GM21526 (cell line): ENCODE measurements at regions not wholly inside any gene's neighbourhood (a gene's known extent, or its start where the extent isn't known, plus 50 kb on each side); places are given as distances from the start of the nearest gene placed in this dataset.
"Not testable (repeated sequence)": the region's sequence is repeated elsewhere in the genome, so short reads cannot be mapped to it uniquely, and the experiment has no call there.

Source experiments
- ATAC-seq: cut with Tn5 transposase; IDR thresholded peaks from one replicate; pipeline ENCODE4 v1.9.1; 2021; ENCODE audit warnings: moderate library complexity; ENCODE audit not compliant: unreplicated experiment, low FRiP score

DNA sequence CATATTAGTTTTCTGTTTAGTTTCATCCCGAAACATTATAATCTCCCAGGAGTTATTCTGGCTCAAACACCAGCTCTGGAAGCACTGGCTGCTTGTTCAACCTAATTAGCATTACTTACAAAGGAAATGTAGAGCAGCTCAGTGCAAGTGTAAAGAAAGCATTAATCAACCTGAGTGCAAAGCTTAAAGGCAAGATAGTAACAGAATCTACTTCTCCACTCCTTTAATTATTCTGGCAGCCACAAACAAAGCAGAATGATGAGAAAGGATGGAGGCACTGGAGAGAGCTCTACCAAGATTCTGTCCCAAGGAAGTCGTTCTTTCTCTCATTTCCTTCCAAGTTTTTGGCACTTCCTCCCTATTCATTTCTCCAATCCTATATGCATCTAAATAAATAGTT is 1384.0 kb downstream of the ZPLD1 start:
- ATAC-seq = no peak

GRCh38 chr3:103825586-103825985 is 1390.8 kb downstream of the ZPLD1 start:
- ATAC-seq = no peak

GRCh38 chr3:103829723-103830326 is 1395.0 kb downstream of the ZPLD1 start:
- ATAC-seq = no peak

DNA sequence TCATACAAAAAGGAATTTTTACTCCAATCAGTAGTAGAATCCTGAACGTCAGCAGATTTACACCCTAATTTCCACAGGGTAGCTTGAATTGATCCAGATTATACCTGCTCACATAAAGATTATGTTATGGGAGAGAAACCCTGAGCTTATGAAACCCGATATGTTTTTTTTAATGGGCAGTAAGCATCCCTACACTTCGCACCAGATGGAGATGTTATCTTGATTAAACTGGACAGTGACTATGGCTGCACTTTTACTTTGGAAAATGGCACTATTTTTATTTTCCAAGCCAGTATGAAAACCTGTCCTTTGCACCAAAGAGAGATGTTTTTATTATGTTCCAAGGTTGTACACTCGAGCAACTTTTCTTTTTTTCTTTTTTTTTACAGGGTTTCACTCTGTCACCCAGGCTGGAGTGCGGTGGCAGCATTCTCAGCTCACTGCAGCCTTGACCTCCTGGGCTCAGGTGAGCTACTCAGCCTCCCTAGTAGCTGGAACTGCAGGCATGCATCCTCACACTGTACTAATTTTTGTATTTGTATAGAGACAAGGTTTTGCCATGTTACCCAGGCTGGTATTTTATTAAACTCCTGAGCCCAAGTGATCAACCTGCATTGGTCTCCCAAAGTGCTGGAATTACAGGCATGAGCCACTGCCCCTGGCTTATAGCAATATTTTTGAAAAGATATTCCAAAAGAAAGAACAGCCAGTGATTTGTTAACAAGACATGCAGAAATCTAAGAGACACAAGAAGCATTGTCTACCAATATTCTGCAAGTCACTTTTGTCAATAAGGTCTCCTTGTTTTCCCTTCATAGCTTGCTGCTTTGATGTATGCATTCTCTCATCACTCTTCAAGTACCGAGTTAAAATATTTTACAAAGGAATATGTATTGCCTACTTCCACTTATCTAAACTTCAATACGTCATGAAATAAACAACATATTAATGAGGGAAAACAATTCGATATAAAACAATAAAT is 1412.6 kb downstream of the ZPLD1 start:
- no peak for ATAC-seq

GRCh38 chr3:103851793-103852192 is 1417.0 kb downstream of the ZPLD1 start:
- ATAC-seq = no peak

- ATAC-seq = no peak
These were observed 1427.6 kb downstream of the ZPLD1 start for GRCh38 chr3:103862415-103862814.

DNA sequence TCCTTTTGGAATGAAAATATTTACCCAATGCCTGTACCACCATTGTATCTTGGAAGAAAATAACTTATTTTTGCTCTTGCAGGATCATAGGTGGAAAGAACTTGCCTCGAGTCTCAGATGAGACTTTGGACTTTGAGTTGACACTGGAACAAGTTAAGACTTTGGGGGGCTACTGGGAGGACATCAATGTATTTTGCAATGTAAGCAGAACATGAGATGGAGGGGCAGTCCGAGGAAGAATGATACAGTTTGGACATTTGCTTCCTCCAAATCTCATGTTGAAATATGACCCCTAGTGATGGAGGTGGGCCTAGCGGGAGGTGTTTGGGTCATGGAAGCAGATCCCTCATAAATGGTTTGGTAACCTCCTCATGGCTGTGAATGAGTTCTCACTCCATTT is 1428.6 kb downstream of the ZPLD1 start:
- no peak for ATAC-seq

DNA sequence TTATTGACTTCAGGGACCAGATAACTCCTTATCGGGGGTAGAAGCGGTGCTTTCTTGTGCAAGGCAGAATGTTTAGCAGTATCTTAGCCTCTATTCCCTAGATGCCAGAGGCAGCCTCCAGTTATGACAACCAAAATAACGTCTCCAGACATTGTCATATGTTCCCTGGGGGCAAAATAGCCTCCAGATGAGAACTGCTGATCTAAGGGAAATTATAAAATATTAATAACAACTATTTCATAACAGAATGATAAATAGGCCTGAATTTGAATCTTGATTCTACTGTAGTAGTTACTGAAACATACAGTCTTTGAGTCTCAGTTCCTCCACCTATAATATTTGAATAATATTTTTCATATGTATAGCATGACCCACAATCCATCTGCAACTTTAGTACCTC is 1431.3 kb downstream of the ZPLD1 start:
- ATAC-seq = no peak

- ATAC-seq = no peak
These were observed 1438.2 kb downstream of the ZPLD1 start for GRCh38 chr3:103873021-103873420.

- ATAC-seq = no peak
These were observed 1439.2 kb downstream of the ZPLD1 start for GRCh38 chr3:103873897-103874545.

GRCh38 chr3:103881809-103882208 is 1447.0 kb downstream of the ZPLD1 start:
- ATAC-seq = not testable (repeated sequence)

GRCh38 chr3:103889675-103890074 is 1454.9 kb downstream of the ZPLD1 start:
- ATAC-seq = no peak

- ATAC-seq = no peak
These were observed 1459.5 kb downstream of the ZPLD1 start for GRCh38 chr3:103894162-103894822.

DNA sequence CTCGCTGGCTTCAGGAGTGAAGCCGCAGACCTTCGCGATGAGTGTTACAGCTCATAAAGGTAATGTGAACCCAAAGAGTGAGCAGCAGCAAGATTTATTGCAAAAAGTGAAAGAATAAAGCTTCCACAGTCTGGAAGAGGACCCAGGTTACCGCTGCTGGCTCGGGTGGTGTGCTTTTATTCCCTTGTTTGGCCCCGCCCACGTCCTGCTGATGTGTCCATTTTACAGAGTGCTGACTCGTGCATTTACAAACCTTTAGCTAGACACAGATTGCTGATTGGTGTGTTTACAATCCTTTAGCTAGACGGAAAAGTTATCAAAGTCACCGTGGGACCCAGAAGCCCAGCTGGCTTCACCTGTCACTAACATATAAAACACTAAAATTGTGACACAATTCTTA is 1464.5 kb downstream of the ZPLD1 start:
- ATAC-seq = no peak

- ATAC-seq = no peak
These were observed 1461.7 kb upstream of the ALCAM start for GRCh38 chr3:103904991-103905390.

DNA sequence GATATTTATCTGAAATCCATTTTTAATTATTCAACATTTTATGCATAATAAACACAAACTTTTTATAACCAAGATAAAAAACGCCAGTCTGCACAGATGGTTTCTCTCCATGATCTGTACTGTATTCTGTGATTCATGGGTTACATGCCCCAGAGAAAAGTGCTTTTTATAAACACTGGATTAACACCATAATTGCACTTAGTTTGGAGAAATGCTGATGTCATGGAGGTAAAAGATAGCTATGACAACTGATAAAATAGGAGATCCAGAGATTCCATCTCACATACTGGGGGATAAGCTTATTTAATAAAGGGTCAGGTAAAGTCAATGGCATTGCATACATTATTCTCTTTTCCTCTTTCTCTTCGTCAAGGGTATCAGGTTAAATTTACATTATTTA is 1460.4 kb upstream of the ALCAM start:
- no peak for ATAC-seq

GRCh38 chr3:103906808-103907207 is 1459.9 kb upstream of the ALCAM start:
- no peak for ATAC-seq

- no peak for ATAC-seq
These were observed 1459.1 kb upstream of the ALCAM start for GRCh38 chr3:103907567-103907966.

DNA sequence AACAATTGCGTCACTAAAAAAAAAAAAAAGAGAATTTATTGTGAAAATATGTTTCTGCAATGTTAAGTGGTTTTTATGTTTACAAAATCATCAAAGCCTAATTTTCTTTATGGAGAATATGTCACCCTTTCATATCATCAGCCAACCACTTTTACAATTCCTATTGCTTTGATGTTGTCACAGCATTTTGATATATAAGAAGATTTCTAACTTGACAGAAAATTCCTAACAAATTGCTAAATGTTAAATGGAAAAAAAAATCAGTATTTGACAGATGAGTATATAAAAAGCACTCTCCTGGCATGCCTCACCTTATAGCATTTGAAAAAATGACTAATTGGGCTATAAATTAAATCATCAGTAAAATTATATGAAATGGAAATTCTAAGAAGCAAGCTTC is 1457.3 kb upstream of the ALCAM start:
- ATAC-seq = no peak

DNA sequence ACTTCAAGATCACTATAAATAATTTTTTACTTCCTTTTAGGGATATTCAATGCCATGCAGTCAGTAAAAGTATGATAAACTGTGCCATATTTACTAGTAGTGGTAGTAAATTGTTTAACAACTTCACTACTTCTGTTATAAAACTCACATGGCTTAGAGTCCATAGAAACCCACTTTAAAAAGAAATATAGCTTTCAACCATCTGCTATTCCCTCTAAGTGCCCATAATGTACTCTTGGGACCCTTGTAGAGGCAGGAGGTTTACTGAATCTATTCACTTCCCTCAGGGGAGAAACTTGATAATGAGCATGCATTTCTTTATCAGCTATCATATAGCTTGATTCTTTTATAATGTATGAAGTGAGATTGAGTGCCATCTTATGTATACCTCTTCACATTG is 1448.4 kb upstream of the ALCAM start:
- ATAC-seq = no peak

DNA sequence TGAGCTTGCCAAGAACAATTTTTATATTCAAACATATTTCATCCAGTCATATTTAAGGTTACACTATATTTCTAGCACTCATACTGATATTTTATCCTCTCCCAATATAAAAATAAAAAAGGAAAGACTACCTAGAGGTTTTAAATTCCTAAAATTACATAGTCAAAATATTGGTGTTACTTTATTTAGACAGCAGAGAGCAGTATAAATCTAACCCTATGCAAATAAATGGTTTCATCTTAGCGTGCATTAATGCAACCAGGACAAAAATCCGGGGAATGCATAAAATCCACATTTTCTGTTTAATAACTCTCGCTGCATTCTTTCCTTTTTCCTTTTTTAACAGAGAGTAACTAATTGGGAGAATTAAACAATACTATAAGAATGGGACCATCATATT is 1447.4 kb upstream of the ALCAM start:
- ATAC-seq = no peak
